ENCODE measurements at regions not wholly inside any gene's neighbourhood (a gene's known extent, or its start where the extent isn't known, plus 50 kb on each side); places are given as distances from the start of the nearest gene placed in this dataset.

DNA sequence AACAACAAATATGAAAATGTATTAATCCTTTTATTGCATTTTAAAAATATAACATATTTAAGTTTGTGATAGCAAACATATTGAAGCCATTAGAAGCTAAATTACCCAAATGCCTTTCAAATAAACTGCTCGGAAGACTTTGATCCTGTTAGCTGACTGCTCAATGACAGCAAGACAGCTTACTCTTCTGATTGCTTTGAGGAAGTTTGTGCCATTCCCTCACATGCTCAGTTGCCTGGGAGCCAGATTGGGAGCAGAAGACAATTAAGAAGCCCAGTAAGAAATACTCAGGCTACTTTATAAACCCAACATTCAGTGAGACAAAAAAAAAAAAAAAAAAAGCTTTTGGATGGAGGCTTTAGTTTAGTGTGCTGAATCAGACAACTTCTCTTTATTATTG is 407.1 kb upstream of the SOX11 start:
- no peak for DNase-seq
- intact Hi-C loops (cut with DNase I), result no loop called here
- no peak overlapping the region for H3K4me3 ChIP-seq

DNA sequence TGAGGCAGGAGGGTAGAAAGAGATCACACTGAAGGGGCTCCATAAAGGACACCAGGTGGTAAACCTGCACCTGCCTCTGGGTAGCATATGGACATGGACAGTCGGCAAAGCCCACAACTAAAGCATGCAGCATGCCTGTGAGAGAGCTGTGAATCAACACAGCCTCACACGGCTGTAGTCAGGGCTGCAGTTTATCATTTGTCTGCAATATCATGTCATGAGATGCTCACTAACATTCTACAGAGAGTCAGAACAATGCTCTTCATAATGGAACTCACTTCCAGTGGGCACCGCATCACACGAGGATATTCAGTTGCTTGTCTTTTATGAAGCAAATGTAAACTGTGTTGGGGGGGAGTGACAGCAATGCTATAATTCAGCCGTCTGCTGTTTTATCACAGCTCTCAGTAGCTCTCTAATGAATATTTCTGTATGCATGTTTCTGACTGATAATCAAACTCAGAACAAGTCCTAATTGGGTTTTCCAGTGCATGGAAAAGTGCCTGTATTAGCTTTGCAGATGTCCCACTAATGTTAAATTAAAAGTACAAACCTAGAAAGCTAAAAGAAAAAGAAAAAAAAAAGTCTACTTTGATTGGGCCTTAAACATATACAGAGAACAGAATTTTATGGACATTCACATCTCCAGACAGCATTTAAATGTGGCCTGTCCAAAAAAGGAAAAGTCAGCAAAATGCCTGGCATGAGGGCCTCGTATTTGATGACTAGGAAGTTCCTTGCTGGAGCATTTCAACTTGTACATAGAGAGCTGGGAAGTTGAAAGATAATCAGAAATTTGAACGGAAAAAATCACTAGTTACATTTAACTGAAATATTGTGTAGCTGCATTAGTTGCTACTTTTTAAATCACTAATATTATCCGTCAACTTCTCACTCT is 406.1 kb upstream of the SOX11 start:
- no peak for DNase-seq
- no peaks in the 10 kb centered on the region for H3K36me3 ChIP-seq

More for the DNA sequence above, 407.1 kb upstream of the SOX11 start:
- no peak for ATAC-seq
- H3K4me1 ChIP-seq, result no peaks in the 10 kb centered on the region
- no peak overlapping the region for H3K27ac ChIP-seq
- H3K9me3 ChIP-seq, result no peaks in the 10 kb centered on the region
- no peaks in the 10 kb centered on the region for H3K36me3 ChIP-seq
- H3K27me3 ChIP-seq, result no peaks in the 10 kb centered on the region
- no peak for TF ChIP-seq CTCF (IDR thresholded peaks at IDR 0.05)

DNA sequence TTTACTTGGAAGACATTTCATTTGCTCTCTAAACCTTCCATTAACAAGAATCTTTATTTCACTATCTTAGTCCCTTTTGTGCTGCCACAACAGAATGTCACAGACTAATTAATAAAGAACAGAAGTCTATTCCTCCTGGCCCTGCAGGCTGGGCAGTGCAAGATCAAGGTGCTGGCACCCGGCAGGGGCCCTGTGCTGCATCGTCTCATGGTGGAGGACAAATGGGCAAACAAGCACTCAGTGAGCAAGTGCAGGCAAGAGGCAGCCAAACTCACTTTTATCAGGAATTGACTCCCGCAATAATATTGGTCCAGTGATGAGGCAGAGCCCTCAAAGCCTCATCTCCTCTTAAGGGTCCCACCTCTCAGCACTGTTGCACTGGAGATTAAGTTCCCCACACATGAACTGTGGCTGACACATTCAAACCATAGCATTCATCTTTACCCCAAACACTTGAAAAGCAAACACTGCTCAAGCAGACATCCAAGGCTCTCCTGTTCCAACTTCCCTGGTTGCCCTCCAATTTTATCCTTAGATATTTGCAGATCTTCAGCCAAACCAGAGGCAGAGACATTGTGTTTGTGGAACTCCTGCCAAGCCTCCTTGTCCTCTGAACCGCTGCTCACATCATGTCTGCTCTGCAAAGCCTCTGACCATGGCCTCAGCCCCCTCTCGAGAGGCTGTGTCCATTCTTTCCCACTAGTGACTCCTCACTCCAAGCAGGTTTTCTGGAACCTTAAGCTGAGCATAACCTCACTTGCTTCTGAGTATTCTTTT is 404.4 kb upstream of the SOX11 start:
- H3K36me3 ChIP-seq, result no peaks in the 10 kb centered on the region
- intact Hi-C loops (cut with DNase I), result no loop called here
- no peak overlapping the region for H3K27ac ChIP-seq
- TF ChIP-seq CTCF (IDR thresholded peaks at IDR 0.05), result no peak
- no peaks in the 10 kb centered on the region for H3K9me3 ChIP-seq
- DNase-seq (no peak), ATAC-seq (no peak)
- no peaks in the 10 kb centered on the region for H3K4me1 ChIP-seq
- no peaks in the 10 kb centered on the region for H3K27me3 ChIP-seq
- no peak overlapping the region for H3K4me3 ChIP-seq

More for the DNA sequence above, 406.1 kb upstream of the SOX11 start:
- Histone ChIP-seq H3K4me3 (no peak overlapping the region), H3K9me3 (no peaks in the 10 kb centered on the region), H3K27ac (no peak overlapping the region), H3K4me1 (no peaks in the 10 kb centered on the region), H3K27me3 (no peaks in the 10 kb centered on the region)
- TF ChIP-seq CTCF (IDR thresholded peaks at IDR 0.05), result no peak
- no peak for ATAC-seq
- intact Hi-C loops (cut with DNase I), result no loop called here

- no peaks in the 10 kb centered on the region for H3K36me3 ChIP-seq
- DNase-seq (no peak), ATAC-seq (no peak)
- H3K27ac ChIP-seq, result no peak overlapping the region
- no peaks in the 10 kb centered on the region for H3K4me1 ChIP-seq
- intact Hi-C loops (cut with DNase I), result no loop called here
- no peaks in the 10 kb centered on the region for H3K27me3 ChIP-seq
- no peak overlapping the region for H3K4me3 ChIP-seq
- H3K9me3 ChIP-seq, result no peaks in the 10 kb centered on the region
- no peak for TF ChIP-seq CTCF (IDR thresholded peaks at IDR 0.05)
Measured at GRCh38 chr2:5290900-5291546, 401.2 kb upstream of the SOX11 start.

GRCh38 chr2:5304640-5305039 is 387.5 kb upstream of the SOX11 start:
- intact Hi-C loops (cut with DNase I), result no loop called here
- H3K9me3 ChIP-seq, result no peaks in the 10 kb centered on the region

More at GRCh38 chr2:5304640-5305039, 387.5 kb upstream of the SOX11 start:
- DNase-seq (no peak), ATAC-seq (no peak)
- no peak overlapping the region for H3K27ac ChIP-seq
- no peak overlapping the region for H3K4me3 ChIP-seq
- no peak for TF ChIP-seq CTCF (IDR thresholded peaks at IDR 0.05)
- no peaks in the 10 kb centered on the region for H3K36me3 ChIP-seq
- no peaks in the 10 kb centered on the region for H3K27me3 ChIP-seq
- H3K4me1 ChIP-seq, result no peaks in the 10 kb centered on the region

All from upper lobe of right lung (tissue), 1 donor.